Dedifferentiated amniotic fluid mesenchymal stem cell (primary cell): ENCODE measurements at regions not wholly inside any gene's neighbourhood (a gene's known extent, or its start where the extent isn't known, plus 50 kb on each side); places are given as distances from the start of the nearest gene placed in this dataset.

Source experiments
- DNase-seq: peaks from one replicate; pipeline ENCODE4 v3.0.0-alpha.2; 2016; ENCODE audit errors: extremely low spot score

- DNase-seq, result no peak
These were observed 137.2 kb upstream of the DACH1 start for GRCh38 chr13:72004246-72004645.

- no peak for DNase-seq
These were observed 131.2 kb upstream of the DACH1 start for GRCh38 chr13:71998223-71998622.

GRCh38 chr13:71979616-71980015, 112.6 kb upstream of the DACH1 start:
- DNase-seq, result no peak

GRCh38 chr13:71977028-71977427, 110.0 kb upstream of the DACH1 start:
- DNase-seq, result no peak

GRCh38 chr13:71967990-71968389, 101.0 kb upstream of the DACH1 start:
- DNase-seq, result no peak

GRCh38 chr13:71964491-71965100, 97.6 kb upstream of the DACH1 start:
- no peak for DNase-seq

- DNase-seq, result no peak
These were observed 95.7 kb upstream of the DACH1 start for GRCh38 chr13:71962735-71963134.

- DNase-seq, result no peak
These were observed 95.1 kb upstream of the DACH1 start for GRCh38 chr13:71962126-71962525.

GRCh38 chr13:71949441-71949840, 82.4 kb upstream of the DACH1 start:
- no peak for DNase-seq

- DNase-seq, result no peak
These were observed 72.2 kb upstream of the DACH1 start for GRCh38 chr13:71939186-71939585.

- DNase-seq, result no peak
These were observed 68.3 kb upstream of the DACH1 start for GRCh38 chr13:71935166-71935840.

- DNase-seq, result no peak
These were observed 57.9 kb upstream of the DACH1 start for GRCh38 chr13:71924931-71925330.

- no peak for DNase-seq
These were observed 55.2 kb upstream of the DACH1 start for GRCh38 chr13:71922194-71922593.
